ENCODE measurements at regions not wholly inside any gene's neighbourhood (a gene's known extent, or its start where the extent isn't known, plus 50 kb on each side); places are given as distances from the start of the nearest gene placed in this dataset.

GRCh38 chr9:85303757-85304134 is 438.0 kb downstream of the AGTPBP1 start:
- TF ChIP-seq, protein P1, sequence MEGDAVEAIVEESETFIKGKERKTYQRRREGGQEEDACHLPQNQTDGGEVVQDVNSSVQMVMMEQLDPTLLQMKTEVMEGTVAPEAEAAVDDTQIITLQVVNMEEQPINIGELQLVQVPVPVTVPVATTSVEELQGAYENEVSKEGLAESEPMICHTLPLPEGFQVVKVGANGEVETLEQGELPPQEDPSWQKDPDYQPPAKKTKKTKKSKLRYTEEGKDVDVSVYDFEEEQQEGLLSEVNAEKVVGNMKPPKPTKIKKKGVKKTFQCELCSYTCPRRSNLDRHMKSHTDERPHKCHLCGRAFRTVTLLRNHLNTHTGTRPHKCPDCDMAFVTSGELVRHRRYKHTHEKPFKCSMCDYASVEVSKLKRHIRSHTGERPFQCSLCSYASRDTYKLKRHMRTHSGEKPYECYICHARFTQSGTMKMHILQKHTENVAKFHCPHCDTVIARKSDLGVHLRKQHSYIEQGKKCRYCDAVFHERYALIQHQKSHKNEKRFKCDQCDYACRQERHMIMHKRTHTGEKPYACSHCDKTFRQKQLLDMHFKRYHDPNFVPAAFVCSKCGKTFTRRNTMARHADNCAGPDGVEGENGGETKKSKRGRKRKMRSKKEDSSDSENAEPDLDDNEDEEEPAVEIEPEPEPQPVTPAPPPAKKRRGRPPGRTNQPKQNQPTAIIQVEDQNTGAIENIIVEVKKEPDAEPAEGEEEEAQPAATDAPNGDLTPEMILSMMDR (conservative IDR thresholded peaks at IDR 0.05; ENCODE audit: low read depth, low read length), result no peak
- TF ChIP-seq EZH2 (IDR thresholded peaks at IDR 0.05; ENCODE audit: low read length, unreplicated experiment), result no peak
- TF ChIP-seq EZH2phosphoT487 (IDR thresholded peaks at IDR 0.05; ENCODE audit: borderline replicate concordance, low read length), result no peak

Data from PC-3 (cell line).